ENCODE measurements at regions not wholly inside any gene's neighbourhood (a gene's known extent, or its start where the extent isn't known, plus 50 kb on each side); places are given as distances from the start of the nearest gene placed in this dataset.

GRCh38 chr20:22684763-22685443 is 100.5 kb upstream of the FOXA2 start:
- Histone ChIP-seq H3K4me1 (no peaks in the 10 kb centered on the region), H3K27me3 (no peaks in the 10 kb centered on the region), H3K4me3 (no peak overlapping the region), H3K36me3 (no peaks in the 10 kb centered on the region), H3K9me3 (no peaks in the 10 kb centered on the region), H3K27ac (no peak overlapping the region)
- intact Hi-C loops (cut with DNase I): loop anchor here (5.0 to 10.0 kb wide), 4 partner anchors 90 to 652 kb away; no protein-coding TSS in a partner anchor
- ATAC-seq: peak in 1 of 4 donors; percentile 20
- no peak for DNase-seq
- no peak for TF ChIP-seq CTCF (IDR thresholded peaks at IDR 0.05)
- no peak for FAIRE-seq
- WGBS, 2 donors: 47 to 56% methylated on average over 7 of the region's 7 CpGs

GRCh38 chr20:22686097-22686496 is 101.7 kb upstream of the FOXA2 start:
- FAIRE-seq: no peak
- WGBS, 2 donors: 23 to 34% methylated on average over 7 of the region's 7 CpGs
- peak in 3 of 6 donors; percentile 36 to 48 (median 46) for DNase-seq
- TF ChIP-seq CTCF (IDR thresholded peaks at IDR 0.05): no peak
- H3K36me3 ChIP-seq: no peaks in the 10 kb centered on the region
- H3K4me1 ChIP-seq: no peaks in the 10 kb centered on the region
- peaks cover 0 to 4% (median 0%) of the 10 kb centered on the region in 4 donors for H3K27me3 ChIP-seq
- H3K9me3 ChIP-seq: no peaks in the 10 kb centered on the region
- peak; percentile 61 to 80 (median 73) for ATAC-seq
- intact Hi-C loops (cut with DNase I): loop anchor here (5.0 to 10.0 kb wide), 4 partner anchors 91 to 651 kb away; no protein-coding TSS in a partner anchor
- H3K27ac ChIP-seq: no peak overlapping the region
- H3K4me3 ChIP-seq: no peak overlapping the region

- Histone ChIP-seq H3K4me3 (no peak overlapping the region), H3K27me3 (peaks cover 0 to 4% (median 0%) of the 10 kb centered on the region in 4 donors), H3K4me1 (no peaks in the 10 kb centered on the region), H3K27ac (no peak overlapping the region), H3K9me3 (no peaks in the 10 kb centered on the region), H3K36me3 (no peaks in the 10 kb centered on the region)
- DNase-seq (no peak), FAIRE-seq (no peak), ATAC-seq (no peak)
- intact Hi-C loops (cut with DNase I): loop anchor here (5.0 to 10.0 kb wide), 4 partner anchors 93 to 649 kb away; no protein-coding TSS in a partner anchor
- WGBS, 2 donors: 54 to 68% methylated on average over 6 of the region's 6 CpGs
- TF ChIP-seq CTCF (IDR thresholded peaks at IDR 0.05): no peak
Observed at GRCh38 chr20:22687676-22688349, 103.4 kb upstream of the FOXA2 start.

GRCh38 chr20:22688485-22688884 is 104.1 kb upstream of the FOXA2 start:
- Histone ChIP-seq H3K4me1 (no peaks in the 10 kb centered on the region), H3K4me3 (no peak overlapping the region), H3K27me3 (peaks cover 0 to 4% (median 0%) of the 10 kb centered on the region in 4 donors), H3K9me3 (no peaks in the 10 kb centered on the region), H3K27ac (no peak overlapping the region), H3K36me3 (no peaks in the 10 kb centered on the region)
- no peak for TF ChIP-seq CTCF (IDR thresholded peaks at IDR 0.05)
- ATAC-seq (no peak), DNase-seq (no peak), FAIRE-seq (no peak)
- 52 to 56% methylated on average over 2 of the region's 2 CpGs for WGBS, 2 donors
- intact Hi-C loops (cut with DNase I): loop anchor here (5.0 to 10.0 kb wide), 4 partner anchors 94 to 649 kb away; no protein-coding TSS in a partner anchor
